T-cell (primary cell): ENCODE measurements at regions not wholly inside any gene's neighbourhood (a gene's known extent, or its start where the extent isn't known, plus 50 kb on each side); places are given as distances from the start of the nearest gene placed in this dataset.

Source experiments
- ATAC-seq, 4 experiments: fragments of 200-7000 bp in 3 of 4; fragments of 150-1000 bp in 1 of 4; cut with Tn5 transposase; replicated peaks in 1 of 4; 1 replicate in 3 of 4; 2 replicates in 1 of 4; pipeline ENCODE4 v1.10.0; 2021; ENCODE audit warnings: moderate library complexity in 3 of 4, mild to moderate bottlenecking in 2 of 4, moderate number of reproducible peaks in 1 of 4
- CTCF ChIA-PET, 2 donors: fragments of 300-600 bp; sonication (Branson Sonifier 250); formaldehyde crosslinking; loops; one replicate each; lab custom pipeline; 2022; ENCODE audit warnings: antibody characterized with exemption in 2 of 2; lab: Charles Lee
- POLR2A ChIA-PET, 2 donors: fragments of 300-600 bp; sonication (Branson Sonifier 250); formaldehyde crosslinking; loops; one replicate each; lab custom pipeline; 2022; ENCODE audit warnings: antibody characterized with exemption in 2 of 2; lab: Charles Lee
- DNase-seq, 35 experiments: peaks; one replicate each; pipeline versions ENCODE4 v3.0.0 to v3.0.0-alpha.2; 2013 to 2023
- H3K27ac ChIP-seq: one replicate; pipeline ENCODE4 v1.5.1; 2013; ENCODE audit warnings: low read length
- H3K27me3 ChIP-seq, 2 experiments: replicated peaks in 1 of 2; 1 replicate in 1 of 2; 2 replicates in 1 of 2; pipeline versions ENCODE4 v1.6.1 to v1.7.0; 2013; ENCODE audit warnings: low read length in 1 of 2, mixed read lengths in 1 of 2; ENCODE audit not compliant: control insufficient read depth in 2 of 2, insufficient read depth in 2 of 2; ENCODE audit errors: extremely low read depth in 1 of 2
- H3K36me3 ChIP-seq, 2 donors: 1 replicate in 1 of 2; 2 replicates in 1 of 2; pipeline versions ENCODE4 v1.6.1 to v1.7.0; 2013; ENCODE audit warnings: low read length in 1 of 2; ENCODE audit not compliant: control insufficient read depth in 2 of 2, insufficient read depth in 1 of 2; ENCODE audit errors: extremely low read depth in 1 of 2
- H3K4me1 ChIP-seq, 2 experiments: 1 replicate in 1 of 2; 2 replicates in 1 of 2; pipeline versions ENCODE4 v1.6.1 to v1.7.0; 2013; ENCODE audit warnings: low read length in 2 of 2, mixed read lengths in 1 of 2; ENCODE audit not compliant: insufficient read depth in 2 of 2, control insufficient read depth in 1 of 2; ENCODE audit errors: extremely low read depth in 1 of 2
- H3K4me3 ChIP-seq, 2 donors: 1 replicate in 1 of 2; 2 replicates in 1 of 2; pipeline versions ENCODE4 v1.5.1 to v1.7.0; 2013; ENCODE audit warnings: mild to moderate bottlenecking in 2 of 2, low read length in 1 of 2, moderate library complexity in 1 of 2; ENCODE audit not compliant: control insufficient read depth in 1 of 2; ENCODE audit errors: extremely low read depth in 1 of 2
- H3K9me3 ChIP-seq: 2 replicates; pipeline ENCODE4 v1.7.0; 2013
- H3K27ac Mint-ChIP-seq, 2 donors: one replicate each; pipeline ENCODE4 v1.8.0; 2020 to 2021; ENCODE audit warnings: mild to moderate bottlenecking in 2 of 2, mixed read lengths in 2 of 2
- H3K27me3 Mint-ChIP-seq, 2 donors: one replicate each; pipeline ENCODE4 v1.8.0; 2021 to 2022; ENCODE audit warnings: mixed read lengths in 2 of 2
- H3K36me3 Mint-ChIP-seq: one replicate; pipeline ENCODE4 v1.8.0; 2021; ENCODE audit warnings: mixed read lengths
- H3K4me1 Mint-ChIP-seq, 3 donors: one replicate each; pipeline ENCODE4 v1.8.0; 2020 to 2022; ENCODE audit warnings: mixed read lengths in 3 of 3, mild to moderate bottlenecking in 1 of 3
- H3K4me3 Mint-ChIP-seq, 3 donors: one replicate each; pipeline ENCODE4 v1.8.0; 2020 to 2022; ENCODE audit warnings: mild to moderate bottlenecking in 3 of 3, mixed read lengths in 3 of 3, moderate library complexity in 3 of 3
- H3K9me3 Mint-ChIP-seq, 3 donors: one replicate each; pipeline ENCODE4 v1.8.0; 2020 to 2022; ENCODE audit warnings: mixed read lengths in 3 of 3
- WGBS: methylation state at CpG from one replicate; pipeline ENCODE4 v1.1.5; 2013; ENCODE audit warnings: missing lambda C conversion rate; ENCODE audit not compliant: insufficient coverage; 5-methylcytosine and 5-hydroxymethylcytosine counted together

DNA sequence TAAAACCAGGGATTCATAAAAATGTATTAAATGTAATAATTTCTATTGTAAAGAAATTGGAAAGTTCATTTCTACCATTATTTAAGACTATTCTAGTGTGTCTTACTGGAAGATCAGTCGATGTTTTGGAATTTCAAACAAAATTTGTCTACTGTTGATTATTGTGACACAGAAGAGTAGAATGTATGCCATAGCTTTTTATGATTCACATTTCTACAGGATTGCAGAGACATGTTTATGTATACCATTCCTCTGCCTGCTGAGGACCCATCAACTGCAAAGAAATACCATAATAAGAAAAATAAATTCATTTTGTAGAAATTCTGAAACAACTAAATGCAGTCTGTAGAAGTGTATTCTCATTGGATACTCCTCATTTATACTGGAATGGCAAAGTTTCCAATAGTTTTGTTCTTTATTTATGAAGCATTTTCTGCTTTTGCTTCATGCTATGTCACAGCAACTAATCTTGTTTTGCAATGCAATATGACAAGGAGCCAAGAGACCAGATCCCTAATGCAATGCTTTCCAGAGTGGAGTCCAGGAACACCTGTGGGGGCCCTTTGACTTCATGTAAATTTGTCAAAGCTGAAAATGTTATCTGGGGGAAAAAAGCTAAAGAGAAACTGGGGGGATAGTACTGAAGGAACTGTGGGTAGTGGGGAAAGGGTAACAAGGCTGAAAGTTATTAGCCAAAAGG is 172.9 kb upstream of the LRIG3 start:
- Mint-ChIP-seq H3K4me1 (no peaks in the 10 kb centered on the region), H3K27ac (no peak overlapping the region), H3K27me3 (no peaks in the 10 kb centered on the region), H3K4me3 (no peak overlapping the region), H3K36me3 (no peaks in the 10 kb centered on the region), H3K9me3 (peaks cover 0 to 3% (median 3%) of the 10 kb centered on the region in 3 donors)
- CTCF ChIA-PET = no interaction called here
- POLR2A ChIA-PET = no interaction called here
- WGBS = no CpG with 5 or more reads among the region's 1 CpG
- Histone ChIP-seq H3K27ac (no peak overlapping the region), H3K27me3 (no peaks in the 10 kb centered on the region), H3K9me3 (no peaks in the 10 kb centered on the region), H3K36me3 (no peaks in the 10 kb centered on the region), H3K4me1 (no peaks in the 10 kb centered on the region), H3K4me3 (no peak overlapping the region)
- ATAC-seq (no peak), DNase-seq (no peak)

DNA sequence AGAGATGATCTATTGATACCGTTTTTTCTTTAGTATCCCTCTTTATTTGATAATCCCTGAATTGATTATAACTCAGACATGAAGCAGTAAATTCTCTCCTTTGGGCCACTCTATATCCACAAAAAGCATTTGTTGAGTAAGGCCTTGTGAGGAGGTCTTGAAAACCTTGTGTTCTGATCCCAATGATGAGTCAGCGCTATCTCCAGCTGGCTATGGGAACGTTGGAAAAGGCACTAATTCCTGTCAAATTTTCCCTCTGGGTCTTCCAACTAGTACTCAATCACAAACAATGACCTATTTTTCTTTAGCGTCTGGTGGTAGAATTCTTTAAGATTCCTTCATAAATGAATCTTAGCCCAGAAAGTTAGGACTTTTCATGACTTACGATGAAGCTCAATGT is 168.4 kb upstream of the LRIG3 start:
- CTCF ChIA-PET = no interaction called here
- no peaks in the 10 kb centered on the region for H3K4me1 Mint-ChIP-seq

DNA sequence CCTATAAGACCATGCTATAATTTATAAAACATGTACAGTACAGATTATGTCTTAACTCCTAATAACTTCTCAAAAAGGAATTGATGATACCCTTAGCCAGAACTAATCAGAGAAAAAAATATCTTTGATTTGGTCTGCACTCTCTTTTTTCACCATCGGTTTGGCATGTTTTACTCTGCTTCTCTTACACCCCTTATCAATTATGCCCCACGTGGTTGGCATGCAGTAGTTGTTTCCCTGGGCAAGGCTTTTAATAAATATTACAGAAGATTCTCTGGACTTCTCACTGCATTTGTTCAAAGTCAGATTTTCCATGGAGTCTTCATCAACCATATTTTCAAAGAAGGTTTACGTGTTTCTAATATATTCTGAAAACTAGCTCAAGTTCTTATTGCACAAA is 167.4 kb upstream of the LRIG3 start:
- peaks cover 2 to 3% of the 10 kb centered on the region in 2 donors for H3K27me3 Mint-ChIP-seq
- no peaks in the 10 kb centered on the region for H3K36me3 Mint-ChIP-seq
- Histone ChIP-seq H3K27ac (no peak overlapping the region), H3K4me1 (no peaks in the 10 kb centered on the region), H3K36me3 (no peaks in the 10 kb centered on the region), H3K27me3 (no peaks in the 10 kb centered on the region), H3K4me3 (no peak overlapping the region), H3K9me3 (no peaks in the 10 kb centered on the region)
- WGBS = 67% methylated on average over 1 of the region's 3 CpGs
- no peak overlapping the region for H3K27ac Mint-ChIP-seq
- no peak for ATAC-seq
- H3K9me3 Mint-ChIP-seq = peaks cover 0 to 3% (median 3%) of the 10 kb centered on the region in 3 donors
- no peaks in the 10 kb centered on the region for H3K4me1 Mint-ChIP-seq
- no peak overlapping the region for H3K4me3 Mint-ChIP-seq
- no peak for DNase-seq
- CTCF ChIA-PET = no interaction called here
- POLR2A ChIA-PET = no interaction called here

More for the DNA sequence above, 168.4 kb upstream of the LRIG3 start:
- no peak for DNase-seq
- ATAC-seq = no peak
- Mint-ChIP-seq H3K27me3 (peaks cover 2 to 3% of the 10 kb centered on the region in 2 donors), H3K4me3 (no peak overlapping the region), H3K27ac (no peak overlapping the region), H3K9me3 (peaks cover 0 to 3% (median 3%) of the 10 kb centered on the region in 3 donors), H3K36me3 (no peaks in the 10 kb centered on the region)
- H3K27ac ChIP-seq = no peak overlapping the region
- no peaks in the 10 kb centered on the region for H3K36me3 ChIP-seq
- no peaks in the 10 kb centered on the region for H3K27me3 ChIP-seq
- WGBS = no CpG with 5 or more reads among the region's 5 CpGs
- H3K4me1 ChIP-seq = no peaks in the 10 kb centered on the region
- POLR2A ChIA-PET = interaction anchor here in 1 of 2 donors (0.6 kb wide), 1 partner anchor 1366 kb away, joined by 3 read pairs; no protein-coding TSS in a partner anchor
- no peaks in the 10 kb centered on the region for H3K9me3 ChIP-seq
- no peak overlapping the region for H3K4me3 ChIP-seq

DNA sequence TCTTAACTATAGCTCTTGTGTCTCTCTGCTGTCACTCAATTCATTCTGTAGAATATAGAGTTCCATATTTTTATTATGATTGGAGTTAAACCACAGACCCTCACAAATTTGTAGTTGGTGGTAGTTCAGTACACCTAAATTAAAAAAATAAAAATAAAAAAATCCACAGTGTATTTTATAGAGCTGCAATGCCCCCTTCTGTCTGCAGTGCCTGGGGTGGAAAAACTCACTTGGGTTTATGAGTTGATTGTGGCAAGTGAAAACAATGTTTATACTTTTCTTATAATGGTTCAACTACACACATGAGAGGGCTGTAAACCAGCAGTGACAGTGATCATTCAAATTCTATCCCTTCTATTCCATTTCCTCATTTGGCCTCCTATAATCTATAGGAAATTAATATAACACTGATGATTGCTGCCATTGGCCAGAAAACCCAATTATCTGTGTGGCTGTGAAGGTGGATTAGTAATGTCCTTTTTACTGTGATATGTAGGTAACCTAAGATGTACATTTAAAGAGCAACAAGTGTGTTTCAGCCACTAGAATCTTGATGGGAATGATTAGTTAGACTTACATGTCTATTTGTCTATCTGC is 166.9 kb upstream of the LRIG3 start:
- H3K4me1 ChIP-seq = no peaks in the 10 kb centered on the region
- H3K9me3 ChIP-seq = no peaks in the 10 kb centered on the region
- Mint-ChIP-seq H3K9me3 (peaks cover 0 to 3% (median 0%) of the 10 kb centered on the region in 3 donors), H3K4me1 (no peaks in the 10 kb centered on the region), H3K4me3 (no peak overlapping the region), H3K27me3 (peaks cover 2 to 3% of the 10 kb centered on the region in 2 donors), H3K36me3 (no peaks in the 10 kb centered on the region), H3K27ac (no peak overlapping the region)
- ChIA-PET POLR2A (interaction anchor here in 1 of 2 donors (0.6 kb wide), 1 partner anchor 8 kb away, joined by 3 read pairs; no protein-coding TSS in a partner anchor), CTCF (no interaction called here)
- no peak overlapping the region for H3K27ac ChIP-seq
- H3K4me3 ChIP-seq = no peak overlapping the region
- ATAC-seq = no peak
- no peak for DNase-seq
- no peaks in the 10 kb centered on the region for H3K27me3 ChIP-seq
- no peaks in the 10 kb centered on the region for H3K36me3 ChIP-seq

DNA sequence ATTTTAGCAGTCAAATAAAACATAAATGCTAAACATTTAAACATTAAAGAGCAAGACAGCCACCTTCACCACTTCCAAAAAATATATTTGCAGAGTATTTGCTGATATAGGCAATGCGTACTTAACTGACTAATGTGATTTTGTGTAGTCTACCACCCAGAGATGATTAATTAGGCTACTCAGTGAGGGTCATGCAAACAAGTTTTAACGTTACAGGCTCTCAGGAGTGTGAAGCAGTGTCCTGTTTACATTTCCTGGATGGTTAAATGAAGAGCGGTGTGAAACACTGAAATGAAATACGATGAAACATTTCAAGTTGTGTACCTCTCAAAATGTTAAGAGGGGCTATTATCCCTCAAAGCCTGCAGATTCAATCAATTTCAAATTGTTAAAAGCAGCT is 165.8 kb upstream of the LRIG3 start:
- H3K27ac ChIP-seq = no peak overlapping the region
- Mint-ChIP-seq H3K9me3 (no peaks in the 10 kb centered on the region), H3K4me3 (no peak overlapping the region), H3K27ac (no peak overlapping the region), H3K4me1 (no peaks in the 10 kb centered on the region), H3K36me3 (no peaks in the 10 kb centered on the region), H3K27me3 (peaks cover 2 to 3% of the 10 kb centered on the region in 2 donors)
- no peak for ATAC-seq
- H3K36me3 ChIP-seq = no peaks in the 10 kb centered on the region
- POLR2A ChIA-PET = no interaction called here
- H3K4me3 ChIP-seq = no peak overlapping the region
- CTCF ChIA-PET = no interaction called here
- WGBS = 72% methylated on average over 4 of the region's 4 CpGs
- no peak for DNase-seq
- no peaks in the 10 kb centered on the region for H3K9me3 ChIP-seq
- no peaks in the 10 kb centered on the region for H3K4me1 ChIP-seq
- no peaks in the 10 kb centered on the region for H3K27me3 ChIP-seq

DNA sequence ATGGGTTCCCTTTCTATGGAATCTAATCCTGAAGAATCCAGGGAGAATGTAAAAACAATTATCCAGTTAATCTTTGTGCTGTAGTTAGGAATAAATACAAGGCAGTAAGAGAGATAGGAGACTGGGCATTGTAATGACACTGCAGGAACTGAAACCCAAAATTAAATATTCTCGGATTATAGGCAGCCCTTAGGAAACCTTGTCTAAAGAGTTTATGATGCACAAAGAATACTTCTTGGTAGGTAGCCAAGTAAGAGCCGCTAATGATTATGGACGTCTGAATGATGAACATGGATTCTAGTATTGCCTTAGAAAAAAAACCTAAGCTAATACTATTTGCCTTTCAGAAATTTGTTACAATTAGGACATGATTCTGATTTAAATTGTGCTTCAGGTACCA is 165.4 kb upstream of the LRIG3 start:
- WGBS = no CpG with 5 or more reads among the region's 3 CpGs
- no peak for ATAC-seq
- ChIA-PET POLR2A (interaction anchor here in 1 of 2 donors (0.6 kb wide), 1 partner anchor 13 kb away, joined by 3 read pairs; no protein-coding TSS in a partner anchor), CTCF (no interaction called here)
- H3K4me1 ChIP-seq = no peaks in the 10 kb centered on the region
- H3K36me3 Mint-ChIP-seq = no peaks in the 10 kb centered on the region
- H3K27me3 ChIP-seq = no peaks in the 10 kb centered on the region
- no peak overlapping the region for H3K27ac ChIP-seq
- peaks cover 2 to 3% of the 10 kb centered on the region in 2 donors for H3K27me3 Mint-ChIP-seq
- H3K9me3 Mint-ChIP-seq = no peaks in the 10 kb centered on the region
- no peaks in the 10 kb centered on the region for H3K9me3 ChIP-seq
- DNase-seq = no peak
- H3K4me3 ChIP-seq = no peak overlapping the region
- H3K36me3 ChIP-seq = no peaks in the 10 kb centered on the region
- no peak overlapping the region for H3K27ac Mint-ChIP-seq
- no peaks in the 10 kb centered on the region for H3K4me1 Mint-ChIP-seq
- H3K4me3 Mint-ChIP-seq = no peak overlapping the region
